SU-DHL-6 (cell line): ENCODE measurements at regions not wholly inside any gene's neighbourhood (a gene's known extent, or its start where the extent isn't known, plus 50 kb on each side); places are given as distances from the start of the nearest gene placed in this dataset.

Source experiments
- H2AFZ ChIP-seq: fragments of 200-600 bp; sonication (generic); 2 replicates; pipeline ENCODE4 v1.6.1; 2014; ENCODE audit warnings: low read depth, mild to moderate bottlenecking, moderate library complexity, mixed read lengths, antibody characterized with exemption, low read length; ENCODE audit not compliant: severe bottlenecking
- H3F3A ChIP-seq: fragments of 200-600 bp; shearing (Covaris generic); 2 replicates; pipeline ENCODE4 v1.6.0; 2016; ENCODE audit warnings: antibody characterized with exemption, mild to moderate bottlenecking; ENCODE audit not compliant: insufficient read depth
- H3K27ac ChIP-seq: fragments of 200-600 bp; sonication (generic); 2 replicates; pipeline ENCODE4 v1.5.1; 2016; ENCODE audit warnings: low read depth, mild to moderate bottlenecking, low read length, moderate library complexity, mixed read lengths
- H3K27me3 ChIP-seq: fragments of 200-600 bp; sonication (generic), shearing (Covaris generic); 2 replicates; pipeline ENCODE4 v1.6.0; 2014; ENCODE audit warnings: mild to moderate bottlenecking, low read length
- H3K36me3 ChIP-seq: fragments of 200-600 bp; sonication (generic); 2 replicates; pipeline ENCODE4 v1.6.1; 2014; ENCODE audit warnings: mild to moderate bottlenecking, low read length, mixed read lengths
- H3K4me2 ChIP-seq: fragments of 300-600, 200-600 bp; shearing (Covaris generic), sonication (generic); 2 replicates; pipeline ENCODE4 v1.6.0; 2014; ENCODE audit warnings: low read length, low read depth, mild to moderate bottlenecking; ENCODE audit not compliant: poor library complexity, severe bottlenecking
- H3K4me3 ChIP-seq: fragments of 200-600 bp; sonication (generic); 2 replicates; pipeline ENCODE4 v1.5.1; 2014; ENCODE audit warnings: antibody characterized with exemption, low read length, mild to moderate bottlenecking, mixed read lengths; ENCODE audit not compliant: insufficient read depth, poor library complexity, severe bottlenecking
- H3K79me2 ChIP-seq: fragments of 200-600 bp; sonication (generic); 2 replicates; pipeline ENCODE4 v1.6.1; 2014; ENCODE audit warnings: mild to moderate bottlenecking, low read length, moderate library complexity; ENCODE audit not compliant: insufficient read depth
- H3K9ac ChIP-seq: fragments of 200-600 bp; sonication (generic); 2 replicates; pipeline ENCODE4 v1.7.0; 2014; ENCODE audit warnings: mild to moderate bottlenecking, low read length
- H3K9me2 ChIP-seq: fragments of 200-600 bp; sonication (generic); replicated peaks from 2 replicates; pipeline ENCODE4 v1.6.1; 2014; ENCODE audit warnings: low read length; ENCODE audit not compliant: insufficient read depth
- H3K9me3 ChIP-seq: fragments of 200-600 bp; sonication (generic); 2 replicates; pipeline ENCODE4 v1.6.1; 2014; ENCODE audit warnings: low read length, mixed read lengths; ENCODE audit not compliant: insufficient read depth
- H4K20me1 ChIP-seq: fragments of 200-600 bp; sonication (generic); 2 replicates; pipeline ENCODE4 v1.6.1; 2014; ENCODE audit warnings: low read depth, mild to moderate bottlenecking, antibody characterized with exemption, low read length, moderate library complexity, mixed read lengths
- EZH2phosphoT487 ChIP-seq: fragments of 200-600 bp; sonication (generic), shearing (Covaris generic); conservative IDR thresholded peaks from 2 replicates; pipeline ENCODE4 v1.6.1; 2018; ENCODE audit warnings: mild to moderate bottlenecking, antibody characterized with exemption, low read length, moderate library complexity, mixed read lengths
- TF ChIP-seq, protein P1 (sequence below): fragments of 200-600 bp; sonication (generic); IDR thresholded peaks from one replicate; pipeline ENCODE4 v1.5.1; 2017; ENCODE audit warnings: antibody characterized with exemption, mild to moderate bottlenecking, low read length, moderate library complexity; ENCODE audit not compliant: insufficient read depth, poor library complexity, severe bottlenecking

- TF ChIP-seq, protein P1, sequence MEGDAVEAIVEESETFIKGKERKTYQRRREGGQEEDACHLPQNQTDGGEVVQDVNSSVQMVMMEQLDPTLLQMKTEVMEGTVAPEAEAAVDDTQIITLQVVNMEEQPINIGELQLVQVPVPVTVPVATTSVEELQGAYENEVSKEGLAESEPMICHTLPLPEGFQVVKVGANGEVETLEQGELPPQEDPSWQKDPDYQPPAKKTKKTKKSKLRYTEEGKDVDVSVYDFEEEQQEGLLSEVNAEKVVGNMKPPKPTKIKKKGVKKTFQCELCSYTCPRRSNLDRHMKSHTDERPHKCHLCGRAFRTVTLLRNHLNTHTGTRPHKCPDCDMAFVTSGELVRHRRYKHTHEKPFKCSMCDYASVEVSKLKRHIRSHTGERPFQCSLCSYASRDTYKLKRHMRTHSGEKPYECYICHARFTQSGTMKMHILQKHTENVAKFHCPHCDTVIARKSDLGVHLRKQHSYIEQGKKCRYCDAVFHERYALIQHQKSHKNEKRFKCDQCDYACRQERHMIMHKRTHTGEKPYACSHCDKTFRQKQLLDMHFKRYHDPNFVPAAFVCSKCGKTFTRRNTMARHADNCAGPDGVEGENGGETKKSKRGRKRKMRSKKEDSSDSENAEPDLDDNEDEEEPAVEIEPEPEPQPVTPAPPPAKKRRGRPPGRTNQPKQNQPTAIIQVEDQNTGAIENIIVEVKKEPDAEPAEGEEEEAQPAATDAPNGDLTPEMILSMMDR: no peak
- no peak overlapping the region for H2AFZ ChIP-seq
- H4K20me1 ChIP-seq: no peaks in the 10 kb centered on the region
- H3F3A ChIP-seq: no peaks in the 10 kb centered on the region
- H3K9me2 ChIP-seq: no peaks in the 10 kb centered on the region
- no peaks in the 10 kb centered on the region for H3K79me2 ChIP-seq
- no peaks in the 10 kb centered on the region for H3K36me3 ChIP-seq
- H3K27ac ChIP-seq: no peak overlapping the region
- no peaks in the 10 kb centered on the region for H3K9me3 ChIP-seq
- H3K4me2 ChIP-seq: no peak overlapping the region
- no peaks in the 10 kb centered on the region for H3K27me3 ChIP-seq
- no peak overlapping the region for H3K9ac ChIP-seq
- no peak overlapping the region for H3K4me3 ChIP-seq
These were observed 129.1 kb upstream of the SLC30A5 start for GRCh38 chr5:68964679-68965078.

- Histone ChIP-seq H3K9me2 (no peaks in the 10 kb centered on the region), H3F3A (no peaks in the 10 kb centered on the region), H3K27me3 (no peaks in the 10 kb centered on the region), H3K36me3 (no peaks in the 10 kb centered on the region), H3K27ac (no peak overlapping the region), H4K20me1 (no peaks in the 10 kb centered on the region), H3K4me3 (no peak overlapping the region), H3K79me2 (no peaks in the 10 kb centered on the region), H3K9ac (no peak overlapping the region), H3K4me2 (no peak overlapping the region), H3K9me3 (no peaks in the 10 kb centered on the region), H2AFZ (no peak overlapping the region)
- TF ChIP-seq, protein P1: no peak
- no peak for TF ChIP-seq EZH2phosphoT487
These were observed 127.9 kb upstream of the SLC30A5 start for GRCh38 chr5:68965926-68966325.

- no peak overlapping the region for H3K4me3 ChIP-seq
- H3K9me2 ChIP-seq: no peaks in the 10 kb centered on the region
- H3K27me3 ChIP-seq: no peaks in the 10 kb centered on the region
- no peak overlapping the region for H2AFZ ChIP-seq
- no peaks in the 10 kb centered on the region for H3K36me3 ChIP-seq
- H3K4me2 ChIP-seq: no peak overlapping the region
- no peak overlapping the region for H3K27ac ChIP-seq
- H4K20me1 ChIP-seq: no peaks in the 10 kb centered on the region
- no peaks in the 10 kb centered on the region for H3F3A ChIP-seq
- no peaks in the 10 kb centered on the region for H3K9me3 ChIP-seq
- no peaks in the 10 kb centered on the region for H3K79me2 ChIP-seq
- no peak for TF ChIP-seq EZH2phosphoT487
- TF ChIP-seq, protein P1: no peak
- H3K9ac ChIP-seq: no peak overlapping the region
These were observed 127.2 kb upstream of the SLC30A5 start for GRCh38 chr5:68966596-68966995.

DNA sequence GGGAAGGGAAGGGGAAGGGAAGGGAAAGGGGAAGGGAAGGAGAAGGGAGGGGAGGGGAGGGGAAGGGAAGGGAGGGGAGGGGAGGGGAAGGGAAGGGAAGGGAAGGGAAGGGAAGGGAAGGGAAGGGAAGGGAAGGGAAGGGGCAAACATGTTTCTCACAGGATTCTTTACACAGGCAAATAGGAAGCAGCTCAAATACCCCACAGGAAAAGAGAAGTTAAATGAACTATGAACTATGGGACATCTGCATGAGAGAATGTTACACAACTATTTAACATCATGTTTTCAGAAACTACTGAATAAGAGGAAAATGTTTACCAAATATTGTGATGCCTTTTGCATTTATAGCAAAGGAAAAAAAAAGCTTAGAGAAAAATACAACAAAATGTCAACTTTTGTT, 125.4 kb upstream of the SLC30A5 start:
- no peaks in the 10 kb centered on the region for H4K20me1 ChIP-seq
- no peak overlapping the region for H3K9ac ChIP-seq
- no peaks in the 10 kb centered on the region for H3K9me3 ChIP-seq
- H2AFZ ChIP-seq: no peak overlapping the region
- H3K27me3 ChIP-seq: no peaks in the 10 kb centered on the region
- H3F3A ChIP-seq: no peaks in the 10 kb centered on the region
- no peak overlapping the region for H3K4me2 ChIP-seq
- H3K4me3 ChIP-seq: no peak overlapping the region
- H3K27ac ChIP-seq: no peak overlapping the region
- TF ChIP-seq, protein P1: no peak
- no peak for TF ChIP-seq EZH2phosphoT487
- H3K79me2 ChIP-seq: no peaks in the 10 kb centered on the region
- no peaks in the 10 kb centered on the region for H3K9me2 ChIP-seq
- no peaks in the 10 kb centered on the region for H3K36me3 ChIP-seq
